DND-41 (cell line): ENCODE measurements at regions not wholly inside any gene's neighbourhood (a gene's known extent, or its start where the extent isn't known, plus 50 kb on each side); places are given as distances from the start of the nearest gene placed in this dataset.

Source experiments
- ATAC-seq: fragments of 200-7000 bp; cut with Tn5 transposase; 3 replicates; pipeline ENCODE4 v1.9.1; 2021; ENCODE audit warnings: low read depth; ENCODE audit not compliant: insufficient read depth
- DNase-seq: peaks from one replicate; pipeline ENCODE4 v3.0.0-alpha.2; 2020
- H2AFZ ChIP-seq: 2 replicates; pipeline ENCODE4 v1.6.0; 2012; ENCODE audit warnings: low read depth, low read length
- H3K27ac ChIP-seq: 2 replicates; pipeline ENCODE4 v1.5.1; 2012; ENCODE audit warnings: low read length, inconsistent platforms
- H3K27me3 ChIP-seq: fragments of 200-600 bp; sonication (generic); 2 replicates; pipeline ENCODE4 v1.6.0; 2012; ENCODE audit warnings: low read length, mild to moderate bottlenecking, inconsistent platforms; ENCODE audit not compliant: insufficient read depth, poor library complexity
- H3K36me3 ChIP-seq: 2 replicates; pipeline ENCODE4 v1.5.1; 2012; ENCODE audit warnings: low read length, inconsistent platforms; ENCODE audit not compliant: insufficient read depth
- H3K4me1 ChIP-seq: 2 replicates; pipeline ENCODE4 v1.5.1; 2012; ENCODE audit warnings: mild to moderate bottlenecking, low read length; ENCODE audit not compliant: insufficient read depth
- H3K4me2 ChIP-seq: 2 replicates; pipeline ENCODE4 v1.6.0; 2012; ENCODE audit warnings: mild to moderate bottlenecking, moderate library complexity, low read length, inconsistent platforms; ENCODE audit not compliant: insufficient read depth
- H3K4me3 ChIP-seq, 2 experiments: fragments of 200-600 bp in 1 of 2; shearing (Covaris generic) in 1 of 2; 2 replicates each; pipeline ENCODE4 v1.5.1; 2012 to 2016; ENCODE audit warnings: inconsistent platforms in 2 of 2, low read length in 2 of 2, mild to moderate bottlenecking in 2 of 2, low read depth in 1 of 2, moderate library complexity in 1 of 2
- H3K79me2 ChIP-seq: 2 replicates; pipeline ENCODE4 v1.6.0; 2012; ENCODE audit warnings: low read length, inconsistent platforms; ENCODE audit not compliant: insufficient read depth
- H3K9ac ChIP-seq: 2 replicates; pipeline ENCODE4 v1.6.0; 2012; ENCODE audit warnings: low read depth, mild to moderate bottlenecking, inconsistent platforms, low read length, moderate library complexity
- H3K9me3 ChIP-seq: 2 replicates; pipeline ENCODE4 v1.5.1; 2012; ENCODE audit warnings: low read length, moderate library complexity, mild to moderate bottlenecking, inconsistent platforms; ENCODE audit not compliant: insufficient read depth, severe bottlenecking
- H4K20me1 ChIP-seq: 2 replicates; pipeline ENCODE4 v1.6.0; 2012; ENCODE audit warnings: low read length; ENCODE audit not compliant: insufficient read depth
- EZH2 ChIP-seq: IDR thresholded peaks from 3 replicates; pipeline ENCODE4 v1.6.1; 2012; ENCODE audit warnings: borderline replicate concordance, low read depth, mild to moderate bottlenecking, moderate library complexity, low read length, inconsistent platforms; ENCODE audit not compliant: severe bottlenecking
- TF ChIP-seq, protein P1 (sequence below): IDR thresholded peaks from 2 replicates; pipeline ENCODE4 v1.5.1; 2012; ENCODE audit warnings: borderline replicate concordance, low read length, moderate library complexity, mild to moderate bottlenecking; ENCODE audit not compliant: poor library complexity, severe bottlenecking; ENCODE audit errors: extremely low read depth

GRCh38 chr1:244315996-244316395, 135.7 kb downstream of the ADSS2 start:
- Histone ChIP-seq H3K27me3 (no peaks in the 10 kb centered on the region), H3K27ac (no peak overlapping the region), H3K4me2 (no peak overlapping the region), H3K9ac (no peak overlapping the region), H3K4me3 (no peak overlapping the region), H3K36me3 (no peaks in the 10 kb centered on the region), H4K20me1 (no peaks in the 10 kb centered on the region), H3K4me1 (peaks cover 19% of the 10 kb centered on the region), H3K9me3 (no peaks in the 10 kb centered on the region), H2AFZ (no peak overlapping the region), H3K79me2 (no peaks in the 10 kb centered on the region)
- no peak for TF ChIP-seq EZH2
- TF ChIP-seq, protein P1, sequence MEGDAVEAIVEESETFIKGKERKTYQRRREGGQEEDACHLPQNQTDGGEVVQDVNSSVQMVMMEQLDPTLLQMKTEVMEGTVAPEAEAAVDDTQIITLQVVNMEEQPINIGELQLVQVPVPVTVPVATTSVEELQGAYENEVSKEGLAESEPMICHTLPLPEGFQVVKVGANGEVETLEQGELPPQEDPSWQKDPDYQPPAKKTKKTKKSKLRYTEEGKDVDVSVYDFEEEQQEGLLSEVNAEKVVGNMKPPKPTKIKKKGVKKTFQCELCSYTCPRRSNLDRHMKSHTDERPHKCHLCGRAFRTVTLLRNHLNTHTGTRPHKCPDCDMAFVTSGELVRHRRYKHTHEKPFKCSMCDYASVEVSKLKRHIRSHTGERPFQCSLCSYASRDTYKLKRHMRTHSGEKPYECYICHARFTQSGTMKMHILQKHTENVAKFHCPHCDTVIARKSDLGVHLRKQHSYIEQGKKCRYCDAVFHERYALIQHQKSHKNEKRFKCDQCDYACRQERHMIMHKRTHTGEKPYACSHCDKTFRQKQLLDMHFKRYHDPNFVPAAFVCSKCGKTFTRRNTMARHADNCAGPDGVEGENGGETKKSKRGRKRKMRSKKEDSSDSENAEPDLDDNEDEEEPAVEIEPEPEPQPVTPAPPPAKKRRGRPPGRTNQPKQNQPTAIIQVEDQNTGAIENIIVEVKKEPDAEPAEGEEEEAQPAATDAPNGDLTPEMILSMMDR, result no peak
- ATAC-seq (no peak), DNase-seq (no peak)

DNA sequence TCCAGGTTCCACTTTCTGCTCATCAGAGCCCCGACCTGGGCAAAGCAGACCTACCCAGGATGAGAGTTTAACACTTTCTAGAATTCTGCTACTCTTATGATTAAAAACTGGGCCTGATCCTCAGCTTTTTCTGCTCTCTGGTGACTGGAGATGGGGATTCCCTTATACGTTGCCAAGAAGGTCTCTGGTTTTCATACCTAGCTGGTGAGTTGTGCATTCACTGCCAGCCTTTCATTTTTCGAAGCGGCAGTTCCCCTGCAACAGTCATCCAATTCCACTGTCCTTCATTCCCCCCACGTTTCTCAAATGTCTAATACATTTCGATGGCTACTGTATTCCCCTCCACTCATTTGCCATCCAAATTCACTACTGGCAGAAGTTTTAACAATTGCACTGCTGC, 135.3 kb downstream of the ADSS2 start:
- no peak overlapping the region for H3K9ac ChIP-seq
- no peaks in the 10 kb centered on the region for H3K9me3 ChIP-seq
- TF ChIP-seq, protein P1, result no peak
- TF ChIP-seq EZH2, result no peak
- ATAC-seq, result no peak
- H2AFZ ChIP-seq, result no peak overlapping the region
- H3K4me1 ChIP-seq, result peaks cover 19% of the 10 kb centered on the region
- no peaks in the 10 kb centered on the region for H3K36me3 ChIP-seq
- no peak for DNase-seq
- H4K20me1 ChIP-seq, result no peaks in the 10 kb centered on the region
- H3K4me3 ChIP-seq, result no peak overlapping the region
- no peaks in the 10 kb centered on the region for H3K27me3 ChIP-seq
- H3K27ac ChIP-seq, result no peak overlapping the region
- no peak overlapping the region for H3K4me2 ChIP-seq
- H3K79me2 ChIP-seq, result no peaks in the 10 kb centered on the region

GRCh38 chr1:244316986-244317655, 134.6 kb downstream of the ADSS2 start:
- Histone ChIP-seq H3K4me3 (no peak overlapping the region), H3K36me3 (no peaks in the 10 kb centered on the region), H3K9me3 (no peaks in the 10 kb centered on the region), H3K79me2 (no peaks in the 10 kb centered on the region), H3K4me2 (no peak overlapping the region), H4K20me1 (no peaks in the 10 kb centered on the region), H3K9ac (no peak overlapping the region), H3K4me1 (peaks cover 19% of the 10 kb centered on the region), H3K27me3 (no peaks in the 10 kb centered on the region), H2AFZ (no peak overlapping the region), H3K27ac (no peak overlapping the region)
- no peak for TF ChIP-seq EZH2
- TF ChIP-seq, protein P1, result no peak
- ATAC-seq (no peak), DNase-seq (no peak)

DNA sequence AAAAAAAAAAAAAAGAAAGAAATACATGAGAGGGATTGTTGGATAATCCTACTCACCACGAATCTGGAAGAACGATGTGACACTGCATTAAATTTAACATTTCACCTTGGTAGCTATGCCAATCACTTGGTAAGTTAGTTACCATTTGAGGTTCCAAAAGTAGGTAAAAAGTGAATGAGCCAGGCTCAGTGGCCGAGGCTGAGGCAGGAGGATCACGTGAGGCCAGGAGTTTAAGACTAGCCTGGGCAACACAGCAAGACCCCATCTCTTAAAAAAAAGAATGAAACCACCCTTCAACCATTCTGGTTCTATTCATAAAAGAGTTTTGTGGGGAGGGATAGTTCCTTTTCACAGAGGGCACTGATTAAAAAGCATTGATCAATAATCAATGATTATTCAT, 133.6 kb downstream of the ADSS2 start:
- Histone ChIP-seq H3K4me2 (no peak overlapping the region), H3K9me3 (no peaks in the 10 kb centered on the region), H3K36me3 (no peaks in the 10 kb centered on the region), H3K79me2 (no peaks in the 10 kb centered on the region), H3K27me3 (no peaks in the 10 kb centered on the region), H2AFZ (no peak overlapping the region), H3K9ac (no peak overlapping the region), H4K20me1 (no peaks in the 10 kb centered on the region), H3K27ac (no peak overlapping the region), H3K4me3 (no peak overlapping the region), H3K4me1 (peaks cover 23% of the 10 kb centered on the region)
- ATAC-seq (no peak), DNase-seq (no peak)
- TF ChIP-seq EZH2, result no peak
- TF ChIP-seq, protein P1, result no peak
